Breast epithelium (tissue), 3 donors: ENCODE measurements at regions not wholly inside any gene's neighbourhood (a gene's known extent, or its start where the extent isn't known, plus 50 kb on each side); places are given as distances from the start of the nearest gene placed in this dataset.

Experiments
- POLR2A ChIP-seq: fragments of 450-650 bp; IDR thresholded peaks from one replicate; pipeline ENCODE4 v1.6.1; 2016; ENCODE audit warnings: antibody characterized with exemption, mild to moderate bottlenecking, moderate library complexity
- POLR2AphosphoS5 ChIP-seq, 3 donors: sonication (generic); formaldehyde crosslinking; IDR thresholded peaks; one replicate each; pipeline ENCODE4 v1.6.1; 2017; ENCODE audit warnings: antibody characterized with exemption in 3 of 3
- TF ChIP-seq, protein P1 (sequence below), 3 donors: fragments of 450-650 bp; IDR thresholded peaks; one replicate each; pipeline ENCODE4 v1.5.1; 2016 to 2017; ENCODE audit warnings: antibody characterized with exemption in 3 of 3, mild to moderate bottlenecking in 3 of 3, moderate library complexity in 3 of 3

DNA sequence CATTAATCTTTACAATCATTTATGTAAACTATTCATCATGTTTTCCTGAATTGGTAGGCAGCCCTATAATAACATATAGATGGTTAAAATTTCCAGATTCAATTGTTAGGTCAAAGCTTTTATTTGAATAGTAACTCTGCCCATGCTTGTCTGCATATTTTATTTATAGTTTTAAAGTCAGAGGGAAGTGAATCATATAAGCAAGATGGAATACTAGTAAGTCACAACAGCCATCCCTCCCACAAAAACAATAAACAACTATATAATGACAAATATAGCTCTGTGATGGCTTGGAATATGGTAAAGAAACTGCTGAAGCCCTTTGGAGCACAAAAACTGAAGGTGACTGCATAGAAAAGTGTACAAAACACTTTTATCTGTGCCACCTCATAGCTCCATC lies 156.3 kb upstream of the TMEM106B start:
- TF ChIP-seq, protein P1, sequence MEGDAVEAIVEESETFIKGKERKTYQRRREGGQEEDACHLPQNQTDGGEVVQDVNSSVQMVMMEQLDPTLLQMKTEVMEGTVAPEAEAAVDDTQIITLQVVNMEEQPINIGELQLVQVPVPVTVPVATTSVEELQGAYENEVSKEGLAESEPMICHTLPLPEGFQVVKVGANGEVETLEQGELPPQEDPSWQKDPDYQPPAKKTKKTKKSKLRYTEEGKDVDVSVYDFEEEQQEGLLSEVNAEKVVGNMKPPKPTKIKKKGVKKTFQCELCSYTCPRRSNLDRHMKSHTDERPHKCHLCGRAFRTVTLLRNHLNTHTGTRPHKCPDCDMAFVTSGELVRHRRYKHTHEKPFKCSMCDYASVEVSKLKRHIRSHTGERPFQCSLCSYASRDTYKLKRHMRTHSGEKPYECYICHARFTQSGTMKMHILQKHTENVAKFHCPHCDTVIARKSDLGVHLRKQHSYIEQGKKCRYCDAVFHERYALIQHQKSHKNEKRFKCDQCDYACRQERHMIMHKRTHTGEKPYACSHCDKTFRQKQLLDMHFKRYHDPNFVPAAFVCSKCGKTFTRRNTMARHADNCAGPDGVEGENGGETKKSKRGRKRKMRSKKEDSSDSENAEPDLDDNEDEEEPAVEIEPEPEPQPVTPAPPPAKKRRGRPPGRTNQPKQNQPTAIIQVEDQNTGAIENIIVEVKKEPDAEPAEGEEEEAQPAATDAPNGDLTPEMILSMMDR (IDR thresholded peaks at IDR 0.05) = no peak
- TF ChIP-seq POLR2AphosphoS5 (IDR thresholded peaks at IDR 0.05) (no peak), POLR2A (no peak)
